ENCODE measurements at regions not wholly inside any gene's neighbourhood (a gene's known extent, or its start where the extent isn't known, plus 50 kb on each side); places are given as distances from the start of the nearest gene placed in this dataset.
"Not testable (repeated sequence)": the region's sequence is repeated elsewhere in the genome, so short reads cannot be mapped to it uniquely, and the experiment has no call there.

GRCh38 chr1:157315544-157315943 lies 177.3 kb upstream of the ETV3 start:
- H3K27me3 ChIP-seq (ENCODE audit: control insufficient read depth in 1 of 2, insufficient read depth in 2 of 2, low read length in 1 of 2), result peaks cover 0 to 3% of the 10 kb centered on the region in 2 donors
- intact Hi-C loops (cut with DNase I), result no loop called here
- WGBS, 2 donors, result 74 to 76% methylated on average over 2 of the region's 2 CpGs
- H3K4me1 ChIP-seq (ENCODE audit: control insufficient read depth in 1 of 2, insufficient read depth in 2 of 2, low read length in 2 of 2), result no peaks in the 10 kb centered on the region
- no peak for DNase-seq
- no peaks in the 10 kb centered on the region for H3K36me3 ChIP-seq (ENCODE audit: control insufficient read depth in 1 of 2, insufficient read depth in 2 of 2, low read length in 1 of 2)
- no peak overlapping the region for H3K4me3 ChIP-seq (ENCODE audit: low read length in 2 of 2)
- H3K9me3 ChIP-seq (ENCODE audit: control insufficient read depth, low read length), result peaks cover 13% of the 10 kb centered on the region
- H3K27ac ChIP-seq (ENCODE audit: low read depth in 1 of 2, low read length in 2 of 2), result no peak overlapping the region
- no peak for ATAC-seq (ENCODE audit: low FRiP score)

DNA sequence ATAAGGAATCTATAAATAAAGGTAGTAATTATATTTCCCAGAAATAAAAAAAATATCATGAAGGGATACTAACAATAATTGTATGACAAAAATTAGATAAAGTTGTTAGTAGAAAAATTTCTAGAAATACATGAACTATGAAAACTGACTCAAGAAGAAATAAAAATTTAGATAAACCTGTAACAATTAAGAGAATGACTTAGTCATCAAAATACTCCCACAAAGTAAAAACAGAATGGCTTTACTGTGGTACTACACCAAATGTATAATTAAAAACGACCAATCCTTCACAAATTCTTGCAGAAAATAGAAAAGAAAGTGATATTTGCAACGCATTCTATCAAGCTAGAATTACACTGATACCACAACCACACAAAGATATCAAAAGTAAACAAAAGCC lies 176.2 kb upstream of the ETV3 start:
- no peak for DNase-seq
- intact Hi-C loops (cut with DNase I), result no loop called here
- no peak for ATAC-seq (ENCODE audit: low FRiP score)
- Histone ChIP-seq H3K4me3 (ENCODE audit: low read length in 2 of 2) (no peak overlapping the region), H3K9me3 (ENCODE audit: control insufficient read depth, low read length) (peaks cover 13% of the 10 kb centered on the region), H3K27me3 (ENCODE audit: control insufficient read depth in 1 of 2, insufficient read depth in 2 of 2, low read length in 1 of 2) (peaks cover 0 to 3% of the 10 kb centered on the region in 2 donors), H3K36me3 (ENCODE audit: control insufficient read depth in 1 of 2, insufficient read depth in 2 of 2, low read length in 1 of 2) (no peaks in the 10 kb centered on the region), H3K27ac (ENCODE audit: low read depth in 1 of 2, low read length in 2 of 2) (no peak overlapping the region), H3K4me1 (ENCODE audit: control insufficient read depth in 1 of 2, insufficient read depth in 2 of 2, low read length in 2 of 2) (no peaks in the 10 kb centered on the region)
- 54 to 55% methylated on average over 2 of the region's 2 CpGs for WGBS, 2 donors

GRCh38 chr1:157313240-157313807 lies 175.1 kb upstream of the ETV3 start:
- Histone ChIP-seq H3K9me3 (ENCODE audit: control insufficient read depth, low read length) (peaks cover 11% of the 10 kb centered on the region), H3K27ac (ENCODE audit: low read depth in 1 of 2, low read length in 2 of 2) (no peak overlapping the region), H3K4me3 (ENCODE audit: low read length in 2 of 2) (no peak overlapping the region), H3K27me3 (ENCODE audit: control insufficient read depth in 1 of 2, insufficient read depth in 2 of 2, low read length in 1 of 2) (peaks cover 0 to 3% of the 10 kb centered on the region in 2 donors), H3K4me1 (ENCODE audit: control insufficient read depth in 1 of 2, insufficient read depth in 2 of 2, low read length in 2 of 2) (no peaks in the 10 kb centered on the region), H3K36me3 (ENCODE audit: control insufficient read depth in 1 of 2, insufficient read depth in 2 of 2, low read length in 1 of 2) (no peaks in the 10 kb centered on the region)
- 71 to 78% methylated on average over 3 of the region's 3 CpGs for WGBS, 2 donors
- intact Hi-C loops (cut with DNase I), result no loop called here
- no peak for DNase-seq
- ATAC-seq (ENCODE audit: low FRiP score), result no peak

- WGBS, 2 donors, result 63 to 66% methylated on average over 4 of the region's 4 CpGs
- Histone ChIP-seq H3K27ac (ENCODE audit: low read depth in 1 of 2, low read length in 2 of 2) (no peak overlapping the region), H3K4me1 (ENCODE audit: control insufficient read depth in 1 of 2, insufficient read depth in 2 of 2, low read length in 2 of 2) (no peaks in the 10 kb centered on the region), H3K4me3 (ENCODE audit: low read length in 2 of 2) (no peak overlapping the region), H3K27me3 (ENCODE audit: control insufficient read depth in 1 of 2, insufficient read depth in 2 of 2, low read length in 1 of 2) (peaks cover 0 to 3% of the 10 kb centered on the region in 2 donors), H3K9me3 (ENCODE audit: control insufficient read depth, low read length) (peaks cover 11% of the 10 kb centered on the region), H3K36me3 (ENCODE audit: control insufficient read depth in 1 of 2, insufficient read depth in 2 of 2, low read length in 1 of 2) (no peaks in the 10 kb centered on the region)
- ATAC-seq (ENCODE audit: low FRiP score) (no peak), DNase-seq (no peak)
- intact Hi-C loops (cut with DNase I), result no loop called here
These were observed 174.1 kb upstream of the ETV3 start for GRCh38 chr1:157312082-157312812.

- ATAC-seq (ENCODE audit: low FRiP score), result no peak
- no peak for DNase-seq
- no peaks in the 10 kb centered on the region for H3K4me1 ChIP-seq (ENCODE audit: control insufficient read depth in 1 of 2, insufficient read depth in 2 of 2, low read length in 2 of 2)
- H3K36me3 ChIP-seq (ENCODE audit: control insufficient read depth in 1 of 2, insufficient read depth in 2 of 2, low read length in 1 of 2), result no peaks in the 10 kb centered on the region
- peaks cover 11% of the 10 kb centered on the region for H3K9me3 ChIP-seq (ENCODE audit: control insufficient read depth, low read length)
- intact Hi-C loops (cut with DNase I), result no loop called here
- H3K27ac ChIP-seq (ENCODE audit: low read depth in 1 of 2, low read length in 2 of 2), result no peak overlapping the region
- no peak overlapping the region for H3K4me3 ChIP-seq (ENCODE audit: low read length in 2 of 2)
- H3K27me3 ChIP-seq (ENCODE audit: control insufficient read depth in 1 of 2, insufficient read depth in 2 of 2, low read length in 1 of 2), result peaks cover 0 to 3% of the 10 kb centered on the region in 2 donors
- WGBS, 2 donors, result 74 to 77% methylated on average over 5 of the region's 5 CpGs
These were observed 173.5 kb upstream of the ETV3 start for GRCh38 chr1:157311730-157312081.

GRCh38 chr1:157310805-157311729 lies 172.9 kb upstream of the ETV3 start:
- H3K4me3 ChIP-seq (ENCODE audit: low read length in 2 of 2); intact Hi-C loops (cut with DNase I); DNase-seq; H3K4me1 ChIP-seq (ENCODE audit: control insufficient read depth in 1 of 2, insufficient read depth in 2 of 2, low read length in 2 of 2); H3K27ac ChIP-seq (ENCODE audit: low read depth in 1 of 2, low read length in 2 of 2); ATAC-seq (ENCODE audit: low FRiP score); H3K27me3 ChIP-seq (ENCODE audit: control insufficient read depth in 1 of 2, insufficient read depth in 2 of 2, low read length in 1 of 2); H3K36me3 ChIP-seq (ENCODE audit: control insufficient read depth in 1 of 2, insufficient read depth in 2 of 2, low read length in 1 of 2): not testable (repeated sequence)
- 25% methylated on average over 6 of the region's 6 CpGs for WGBS, 2 donors
- peaks cover 11% of the 10 kb centered on the region for H3K9me3 ChIP-seq (ENCODE audit: control insufficient read depth, low read length)

DNA sequence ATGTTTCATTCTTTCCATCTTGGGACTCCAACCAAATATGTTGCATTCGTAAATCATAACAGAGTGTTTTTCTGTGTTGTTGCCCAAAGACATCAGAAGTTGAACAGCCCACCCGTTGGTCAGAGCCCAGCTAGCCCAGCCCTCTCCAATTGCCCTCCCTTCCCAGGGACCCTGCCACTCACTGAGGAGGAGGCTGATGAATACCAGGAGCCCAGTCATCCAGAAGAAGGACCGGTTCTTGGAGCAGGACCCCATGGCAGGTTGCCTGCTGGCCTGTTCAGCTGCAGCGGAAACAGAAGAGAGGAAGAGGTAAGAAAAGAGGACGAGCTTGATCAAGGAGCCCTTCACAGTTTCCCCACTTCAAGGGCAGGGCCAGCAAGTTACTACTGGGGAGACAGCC lies 172.2 kb upstream of the ETV3 start:
- Histone ChIP-seq H3K4me3 (ENCODE audit: low read length in 2 of 2) (no peak overlapping the region), H3K27me3 (ENCODE audit: control insufficient read depth in 1 of 2, insufficient read depth in 2 of 2, low read length in 1 of 2) (peaks cover 0 to 3% of the 10 kb centered on the region in 2 donors), H3K27ac (ENCODE audit: low read depth in 1 of 2, low read length in 2 of 2) (no peak overlapping the region), H3K4me1 (ENCODE audit: control insufficient read depth in 1 of 2, insufficient read depth in 2 of 2, low read length in 2 of 2) (no peaks in the 10 kb centered on the region), H3K9me3 (ENCODE audit: control insufficient read depth, low read length) (peaks cover 7% of the 10 kb centered on the region), H3K36me3 (ENCODE audit: control insufficient read depth in 1 of 2, insufficient read depth in 2 of 2, low read length in 1 of 2) (no peaks in the 10 kb centered on the region)
- peak in 1 of 2 donors; percentile 59 for DNase-seq
- ATAC-seq (ENCODE audit: low FRiP score), result no peak
- intact Hi-C loops (cut with DNase I), result no loop called here
- 10 to 19% methylated on average over 4 to 5 of the region's 5 CpGs for WGBS, 2 donors

DNA sequence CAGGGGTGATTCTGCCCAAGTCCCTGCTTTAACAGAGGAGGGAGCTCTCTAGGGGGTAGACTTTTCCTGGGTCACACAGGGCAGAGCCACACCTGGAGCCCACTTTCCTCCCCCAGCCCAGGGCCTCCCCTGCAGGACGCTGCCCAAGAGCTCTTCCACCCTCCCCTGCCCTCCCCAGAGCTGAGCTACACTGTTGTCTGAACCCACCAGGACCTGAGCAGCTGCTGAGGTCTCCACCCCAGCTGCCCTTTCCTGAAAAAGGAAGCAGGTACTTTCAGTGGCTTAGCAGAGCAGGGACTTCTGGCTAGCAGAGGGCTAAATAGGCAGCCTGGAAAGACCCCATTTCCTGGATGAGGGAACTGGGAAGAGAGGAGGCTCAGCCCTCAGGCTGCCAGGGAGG lies 169.3 kb upstream of the ETV3 start:
- intact Hi-C loops (cut with DNase I), result no loop called here
- Histone ChIP-seq H3K27me3 (ENCODE audit: control insufficient read depth in 1 of 2, insufficient read depth in 2 of 2, low read length in 1 of 2) (peaks cover 0 to 3% of the 10 kb centered on the region in 2 donors), H3K36me3 (ENCODE audit: control insufficient read depth in 1 of 2, insufficient read depth in 2 of 2, low read length in 1 of 2) (no peaks in the 10 kb centered on the region), H3K27ac (ENCODE audit: low read depth in 1 of 2, low read length in 2 of 2) (no peak overlapping the region), H3K9me3 (ENCODE audit: control insufficient read depth, low read length) (peaks cover 2% of the 10 kb centered on the region), H3K4me1 (ENCODE audit: control insufficient read depth in 1 of 2, insufficient read depth in 2 of 2, low read length in 2 of 2) (no peaks in the 10 kb centered on the region), H3K4me3 (ENCODE audit: low read length in 2 of 2) (no peak overlapping the region)
- 15 to 47% methylated on average over 1 of the region's 1 CpG for WGBS, 2 donors
- ATAC-seq (ENCODE audit: low FRiP score) (no peak), DNase-seq (no peak)

All from aorta (tissue), 5 donors.